ENCODE measurements at regions not wholly inside any gene's neighbourhood (a gene's known extent, or its start where the extent isn't known, plus 50 kb on each side); places are given as distances from the start of the nearest gene placed in this dataset.

DNA sequence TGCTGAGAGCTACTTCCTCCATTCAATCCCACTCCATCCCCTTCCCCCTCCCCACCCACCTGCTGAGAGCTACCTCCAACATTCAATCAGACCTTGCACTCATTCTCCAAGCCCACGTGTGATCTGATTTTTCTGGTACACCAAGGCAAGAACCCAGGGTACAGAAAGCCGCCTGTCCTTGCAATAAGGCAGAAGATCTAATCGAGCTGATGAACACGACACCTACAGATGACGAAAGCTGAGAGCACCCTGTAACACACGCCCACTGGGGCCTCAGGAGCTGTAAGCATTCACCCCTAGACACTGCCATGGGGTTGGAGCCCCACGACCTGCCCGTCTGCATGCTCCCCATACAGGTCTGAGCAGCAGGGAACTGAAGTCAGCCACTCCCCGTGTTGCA is 58.3 kb downstream of the TRIML1 start:
- DNase-seq (ENCODE audit: low read depth) = no peak

DNA sequence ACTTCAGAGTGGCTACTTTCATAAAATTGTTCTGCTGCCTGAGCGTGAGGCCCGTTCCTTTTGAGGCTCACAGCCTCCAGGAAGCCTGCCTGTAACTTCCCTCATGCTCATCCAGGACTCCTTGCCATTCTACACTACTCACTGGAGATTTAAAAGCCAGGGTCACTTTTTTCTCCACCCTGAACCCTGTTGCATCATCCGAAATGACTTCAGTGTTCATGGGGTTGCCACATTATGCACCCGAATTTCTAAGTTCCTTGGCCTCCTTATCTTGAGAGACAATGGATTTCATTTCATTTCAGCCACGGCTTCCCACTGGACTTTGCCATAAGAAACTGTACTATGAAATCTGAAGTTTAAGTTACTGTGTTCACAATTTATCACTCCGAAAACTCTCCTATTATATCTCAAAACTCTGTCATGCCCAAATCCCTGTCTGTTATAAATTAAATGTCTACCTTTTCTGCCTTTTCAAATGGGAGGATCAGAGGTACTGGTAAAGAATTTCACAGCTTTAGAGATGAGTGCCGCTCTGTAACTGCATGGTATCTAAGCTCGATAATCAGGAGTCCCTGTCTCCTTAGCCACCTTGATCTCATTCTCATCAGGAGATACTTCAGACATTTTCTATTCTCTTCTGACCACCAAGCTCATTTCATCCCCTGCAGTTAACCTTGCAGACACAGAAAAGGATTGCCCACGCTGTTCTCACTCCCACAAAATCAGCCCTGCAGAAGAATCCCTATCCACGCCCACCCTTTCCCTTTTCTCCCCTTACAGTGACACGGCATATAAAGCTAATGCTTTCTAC is 59.9 kb downstream of the TRIML1 start:
- DNase-seq (ENCODE audit: low read depth) = no peak

DNA sequence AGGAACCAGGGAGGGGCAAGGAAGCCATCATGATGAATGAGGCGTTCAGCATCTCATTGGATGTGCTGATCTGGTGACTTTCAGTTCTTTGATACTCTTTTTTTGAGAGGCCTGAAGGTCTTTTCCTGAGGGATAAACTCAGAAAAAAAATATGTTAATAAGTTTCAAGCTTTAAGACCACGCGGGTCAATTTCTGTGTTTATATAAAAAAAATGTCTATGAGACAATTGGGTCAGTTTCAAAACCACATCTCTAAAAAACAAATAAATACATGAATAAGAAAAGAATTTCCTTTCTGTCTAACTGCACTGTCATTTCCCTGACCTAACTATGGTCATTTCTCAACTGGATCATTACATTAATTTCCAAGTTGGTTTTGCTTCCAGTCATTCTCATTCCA is 62.6 kb downstream of the TRIML1 start:
- DNase-seq (ENCODE audit: low read depth) = no peak

DNA sequence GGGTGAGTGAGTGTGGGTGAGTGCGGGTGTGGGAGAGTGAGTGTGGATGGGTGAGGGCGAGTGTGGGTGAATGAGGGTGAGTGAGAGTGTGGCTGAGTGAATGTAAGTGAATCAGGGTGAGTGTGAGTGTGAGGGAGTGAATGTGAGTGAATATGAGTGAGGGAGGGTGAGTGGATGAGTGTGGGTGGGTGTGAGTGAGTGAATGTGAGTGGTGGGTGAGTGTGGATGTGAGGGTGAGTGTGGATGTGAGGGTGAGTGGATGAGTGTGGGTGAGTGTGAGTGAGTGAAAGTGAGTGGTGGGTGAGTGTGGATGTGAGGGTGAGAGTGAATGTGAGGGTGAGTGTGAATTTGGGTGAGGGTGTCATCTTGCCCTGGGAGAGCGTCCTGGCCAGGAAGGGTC is 67.5 kb downstream of the TRIML1 start:
- DNase-seq (ENCODE audit: low read depth) = no peak

DNA sequence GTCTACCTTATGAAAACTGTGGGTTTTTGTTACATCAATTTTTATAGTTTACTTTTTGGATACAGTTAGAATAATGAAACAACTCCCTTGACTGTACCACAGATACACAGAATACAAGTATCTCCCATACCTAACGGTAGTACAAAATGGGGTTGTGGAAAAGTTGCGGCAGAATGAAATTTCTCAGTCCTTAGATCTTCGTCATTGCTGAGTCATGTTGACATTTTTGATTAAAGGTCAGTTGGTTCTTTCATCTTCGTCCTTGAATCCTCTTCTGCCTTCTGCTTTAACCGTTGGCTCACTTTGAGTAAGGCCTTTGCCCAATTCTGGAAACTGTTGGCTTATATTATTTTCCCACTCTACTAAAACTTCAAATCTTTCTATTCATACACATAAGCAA is 75.6 kb downstream of the TRIML1 start:
- DNase-seq (ENCODE audit: low read depth) = no peak

DNA sequence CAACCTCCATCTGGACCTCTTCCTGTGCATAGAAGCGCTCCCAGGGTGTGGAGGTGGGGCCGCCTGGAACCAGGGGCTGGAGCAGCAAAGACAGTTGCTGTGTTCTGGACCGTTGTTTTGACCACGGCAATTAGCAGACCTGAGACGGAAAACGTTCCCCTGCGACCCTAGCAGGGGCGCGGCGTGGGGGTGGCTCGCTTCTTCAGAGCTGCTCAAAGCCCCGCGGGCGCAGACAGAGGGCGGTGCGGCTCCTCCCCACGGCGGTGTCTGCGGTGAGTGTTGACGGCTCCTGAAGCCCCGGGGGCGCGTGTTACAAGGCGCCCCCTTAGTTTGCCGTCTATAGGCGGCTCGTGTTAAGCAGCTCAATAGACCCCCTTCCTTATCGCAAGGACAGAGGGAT is 79.2 kb downstream of the TRIML1 start:
- DNase-seq (ENCODE audit: low read depth) = no peak

DNA sequence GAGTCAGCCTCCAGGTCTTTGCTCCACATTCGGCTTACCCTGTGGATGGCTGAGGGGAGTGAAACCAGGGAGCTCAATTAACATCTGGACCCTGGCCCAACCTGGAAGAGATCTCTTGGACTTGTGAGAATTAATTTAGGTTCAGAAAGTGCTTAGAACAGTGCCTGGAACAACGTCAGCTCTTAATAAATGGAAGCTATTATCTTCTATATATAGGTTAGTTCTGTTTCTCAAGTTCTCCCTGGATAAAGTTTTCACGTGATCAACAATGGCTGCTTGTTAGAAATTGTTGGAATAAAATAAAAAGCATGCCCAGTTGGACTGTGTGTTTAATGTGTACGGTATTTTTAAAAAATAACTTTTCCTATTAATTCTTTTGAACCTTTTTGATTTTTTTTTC is 80.8 kb downstream of the TRIML1 start:
- DNase-seq (ENCODE audit: low read depth) = no peak

DNA sequence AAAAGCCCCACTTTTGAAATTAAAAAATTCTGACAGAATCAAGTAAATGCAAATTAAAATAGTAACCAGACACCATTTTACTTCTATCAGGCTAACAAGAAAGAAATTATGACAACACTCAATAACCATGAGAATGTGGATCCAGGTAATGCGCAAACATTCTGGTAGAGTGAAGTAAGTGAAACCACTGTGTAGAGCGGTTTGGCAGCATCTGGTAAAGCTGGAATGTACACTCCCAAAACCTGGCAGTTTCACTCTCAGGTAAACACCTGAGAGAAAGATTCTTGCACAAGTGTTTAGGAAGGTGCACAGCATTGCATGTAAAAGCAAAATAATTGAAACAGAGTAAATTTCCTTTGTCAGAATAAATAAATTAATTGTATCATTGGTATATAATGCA is 81.8 kb downstream of the TRIML1 start:
- no peak for DNase-seq (ENCODE audit: low read depth)

DNA sequence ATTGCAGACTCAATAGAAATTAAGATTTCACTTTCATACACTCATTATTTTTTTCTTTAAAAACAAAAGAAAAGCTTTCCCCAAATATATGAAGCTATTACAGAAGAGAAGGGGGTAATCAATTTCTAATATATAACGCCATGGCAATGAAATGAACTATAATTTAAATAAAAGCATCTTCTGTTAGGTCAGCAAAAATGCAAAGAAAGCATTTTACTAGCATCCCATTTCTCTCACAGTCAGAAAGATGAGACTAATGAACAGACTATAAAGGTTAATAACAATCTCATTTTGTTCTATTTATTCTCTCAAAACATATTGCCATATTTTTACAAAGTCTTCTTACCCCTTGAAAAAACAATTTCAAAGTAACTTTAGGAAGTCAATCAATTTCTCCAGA is 89.0 kb downstream of the TRIML1 start:
- no peak for DNase-seq (ENCODE audit: low read depth)

DNA sequence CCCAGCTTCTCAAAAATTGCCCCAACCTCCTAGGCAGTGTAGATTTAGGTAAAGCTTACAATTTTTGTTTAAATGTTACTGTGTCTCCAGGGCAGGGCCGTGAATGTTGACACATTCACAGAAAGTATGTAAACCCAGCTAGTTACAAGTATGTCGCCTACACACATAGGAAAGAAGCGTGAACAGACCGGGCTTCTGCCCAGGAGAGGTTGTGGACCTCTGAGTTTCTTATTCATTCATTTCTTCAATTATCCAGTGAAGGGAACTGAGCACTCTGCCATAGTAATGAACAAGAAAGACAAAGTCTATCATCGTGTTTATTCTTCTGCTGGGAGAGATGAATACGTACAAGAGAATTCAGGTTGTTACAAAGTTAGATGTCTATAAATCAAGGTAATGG is 93.2 kb downstream of the TRIML1 start:
- no peak for DNase-seq (ENCODE audit: low read depth)

DNA sequence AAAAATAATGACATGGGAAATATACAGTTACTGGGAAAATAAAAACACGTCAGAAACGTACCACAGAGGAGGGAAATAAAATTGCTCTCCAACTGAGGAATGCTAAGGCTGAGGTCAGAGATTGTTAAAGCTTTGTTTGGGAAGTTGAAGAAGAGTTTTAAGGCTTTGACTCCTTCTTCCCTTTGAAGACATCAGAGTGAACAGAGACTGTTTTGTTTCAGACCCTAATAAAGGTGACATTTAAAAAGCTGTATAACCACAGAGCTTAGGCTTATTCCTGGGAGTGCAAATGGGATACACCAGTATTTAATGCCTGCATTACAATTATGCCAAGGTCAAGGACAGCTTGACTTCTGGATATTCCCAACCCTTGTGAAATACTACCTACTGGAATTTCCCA is 102.8 kb downstream of the TRIML1 start:
- DNase-seq (ENCODE audit: low read depth) = no peak

DNA sequence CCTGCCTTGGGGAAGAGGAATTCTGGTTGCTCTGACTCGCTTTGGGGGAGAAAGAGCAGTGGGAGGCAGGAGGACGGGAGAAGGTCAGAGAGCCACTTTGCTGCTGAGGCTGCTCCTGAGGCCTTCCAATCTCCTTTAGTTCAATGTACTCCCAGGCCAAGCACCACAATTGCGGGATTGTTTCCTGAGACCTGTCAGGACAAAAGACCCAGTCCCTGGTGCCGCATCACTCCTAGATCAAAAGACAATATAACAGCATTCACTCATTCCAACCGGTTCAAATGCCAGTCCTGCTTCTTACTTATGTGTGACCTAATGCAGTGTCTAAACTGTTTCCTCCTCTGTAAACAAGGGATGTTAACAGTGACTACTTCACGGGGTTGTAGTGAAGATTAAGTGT is 106.4 kb downstream of the TRIML1 start:
- no peak for DNase-seq (ENCODE audit: low read depth)

DNA sequence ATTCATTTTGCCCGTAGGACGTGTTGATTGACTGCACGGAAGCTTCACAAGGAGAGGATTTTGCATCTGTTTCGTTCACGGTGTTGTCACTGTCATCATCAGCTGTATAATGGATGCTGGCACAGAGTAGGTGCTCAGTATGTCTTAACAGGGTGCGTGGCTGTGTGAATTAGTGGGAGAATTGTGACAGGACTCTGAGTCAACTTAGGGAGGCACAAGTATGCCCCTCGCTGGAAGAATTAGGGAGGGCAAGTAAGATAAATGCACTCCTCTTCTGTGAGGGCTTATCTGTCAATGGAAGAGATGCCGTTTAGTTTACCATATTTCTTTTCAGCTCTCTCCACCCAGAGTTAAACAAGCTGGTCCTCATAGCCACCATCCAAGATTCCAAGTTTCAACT is 107.2 kb downstream of the TRIML1 start:
- DNase-seq (ENCODE audit: low read depth) = no peak

DNA sequence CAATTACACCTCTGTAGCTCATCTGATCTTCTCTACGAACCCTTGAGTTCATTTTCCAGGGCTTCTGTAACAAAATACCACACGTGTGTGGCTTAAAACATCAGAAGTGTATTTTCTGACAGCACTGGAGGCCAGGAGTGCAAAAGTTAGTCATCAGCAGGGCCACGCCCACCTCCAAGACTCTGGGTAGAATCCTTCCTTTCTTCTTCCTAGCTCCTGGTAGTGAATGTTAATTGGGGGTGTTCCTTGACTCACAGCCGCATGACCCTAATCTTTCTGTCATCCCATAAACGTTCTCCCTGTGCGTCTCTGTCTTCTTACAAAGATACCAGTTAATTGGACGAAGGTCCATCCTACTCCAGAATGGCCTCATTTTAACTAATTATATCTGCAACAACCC is 115.0 kb downstream of the TRIML1 start:
- DNase-seq (ENCODE audit: low read depth) = no peak

DNA sequence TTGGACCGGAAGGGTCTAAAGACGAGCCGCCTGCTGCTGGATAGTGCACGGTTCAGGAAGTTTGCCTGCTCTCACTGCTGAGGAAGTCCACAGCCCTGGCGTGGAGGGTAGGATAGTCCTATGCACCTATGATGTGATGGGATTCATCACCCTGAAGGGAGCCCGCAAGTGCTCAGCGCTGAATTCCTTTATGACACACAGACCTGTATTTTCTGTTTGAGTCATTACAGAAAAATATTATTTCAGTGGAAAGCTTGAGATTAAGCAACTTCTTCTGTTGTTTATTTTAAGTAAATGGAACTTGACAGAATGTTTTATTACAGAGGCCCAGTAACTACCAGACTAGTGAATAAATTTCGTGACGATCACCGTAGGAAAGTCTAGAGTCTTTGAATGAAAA is 123.2 kb downstream of the TRIML1 start:
- DNase-seq (ENCODE audit: low read depth) = no peak

DNA sequence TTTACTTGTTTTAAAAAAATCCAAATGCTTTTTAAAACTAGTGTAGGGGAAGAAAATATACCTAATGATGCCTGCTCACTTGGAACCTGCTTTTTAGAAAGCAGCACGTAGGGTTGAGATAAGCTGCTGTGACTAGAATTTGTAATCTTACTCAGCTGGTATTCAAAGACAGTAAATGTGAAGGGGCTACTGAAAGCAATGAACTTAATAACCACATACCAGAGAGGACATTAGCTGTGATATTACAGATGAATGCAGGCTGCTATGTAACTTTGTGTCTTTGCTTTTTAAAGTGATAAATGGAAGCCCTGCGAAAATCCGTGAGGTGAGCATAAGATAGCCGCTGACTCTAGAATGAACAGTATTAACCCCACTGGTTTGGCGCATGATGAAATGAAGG is 124.1 kb downstream of the TRIML1 start:
- no peak for DNase-seq (ENCODE audit: low read depth)

DNA sequence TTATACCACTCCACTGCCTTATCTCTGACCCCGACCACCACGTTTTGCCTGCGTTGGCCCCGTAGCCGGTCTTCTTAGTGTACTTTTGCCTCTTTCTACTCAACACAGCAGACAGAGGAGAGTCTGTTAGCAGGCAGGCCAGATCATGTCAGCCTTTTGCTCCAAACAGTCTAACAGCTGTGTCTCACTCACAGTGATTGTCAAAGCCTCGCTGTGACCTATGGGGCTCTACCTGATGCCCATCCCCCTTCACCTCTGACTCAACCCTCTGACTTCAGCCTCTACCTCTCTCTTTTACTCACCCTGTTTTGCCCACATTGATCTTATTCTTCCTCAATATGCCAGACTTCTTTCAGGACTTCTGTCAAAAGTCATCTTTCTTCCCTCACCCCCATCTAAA is 127.1 kb downstream of the TRIML1 start:
- DNase-seq (ENCODE audit: low read depth) = no peak

DNA sequence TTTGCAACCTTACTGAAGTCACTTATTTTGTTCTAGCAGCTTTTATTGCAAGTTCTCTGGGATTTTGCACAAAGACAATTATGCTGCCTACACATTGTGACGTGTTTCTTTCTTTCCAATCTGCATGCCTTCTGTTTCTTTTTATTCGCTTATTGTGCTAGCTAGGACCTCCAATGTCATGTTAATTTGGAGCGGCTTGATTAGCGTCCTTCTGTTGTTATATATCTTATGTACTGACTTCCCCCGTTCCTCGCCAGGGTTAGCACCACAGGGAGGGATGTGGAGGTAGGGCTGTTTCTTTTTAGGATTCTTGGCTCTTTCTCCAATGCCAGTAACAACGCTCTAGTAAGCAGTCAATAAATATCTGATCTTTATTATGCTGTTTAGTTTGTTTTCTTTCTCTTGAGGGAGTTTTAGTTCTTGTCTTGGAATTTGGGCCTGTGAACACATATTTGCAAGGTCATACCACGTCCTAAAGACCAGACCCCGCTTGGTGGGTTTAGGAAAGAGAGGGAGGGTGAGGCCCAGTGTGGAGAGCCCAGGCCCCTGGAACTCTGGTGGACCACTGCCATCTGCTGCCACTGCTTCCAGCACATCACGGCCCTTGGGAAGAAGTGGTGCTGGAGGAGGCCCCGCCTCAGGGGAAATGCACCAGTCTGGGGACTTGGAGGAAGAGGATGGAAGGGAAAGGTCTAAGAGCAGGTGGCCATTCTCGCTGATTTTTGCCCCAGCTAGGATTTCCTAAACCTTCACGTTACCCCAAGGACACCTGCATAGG is 129.1 kb downstream of the TRIML1 start:
- no peak for DNase-seq (ENCODE audit: low read depth)

DNA sequence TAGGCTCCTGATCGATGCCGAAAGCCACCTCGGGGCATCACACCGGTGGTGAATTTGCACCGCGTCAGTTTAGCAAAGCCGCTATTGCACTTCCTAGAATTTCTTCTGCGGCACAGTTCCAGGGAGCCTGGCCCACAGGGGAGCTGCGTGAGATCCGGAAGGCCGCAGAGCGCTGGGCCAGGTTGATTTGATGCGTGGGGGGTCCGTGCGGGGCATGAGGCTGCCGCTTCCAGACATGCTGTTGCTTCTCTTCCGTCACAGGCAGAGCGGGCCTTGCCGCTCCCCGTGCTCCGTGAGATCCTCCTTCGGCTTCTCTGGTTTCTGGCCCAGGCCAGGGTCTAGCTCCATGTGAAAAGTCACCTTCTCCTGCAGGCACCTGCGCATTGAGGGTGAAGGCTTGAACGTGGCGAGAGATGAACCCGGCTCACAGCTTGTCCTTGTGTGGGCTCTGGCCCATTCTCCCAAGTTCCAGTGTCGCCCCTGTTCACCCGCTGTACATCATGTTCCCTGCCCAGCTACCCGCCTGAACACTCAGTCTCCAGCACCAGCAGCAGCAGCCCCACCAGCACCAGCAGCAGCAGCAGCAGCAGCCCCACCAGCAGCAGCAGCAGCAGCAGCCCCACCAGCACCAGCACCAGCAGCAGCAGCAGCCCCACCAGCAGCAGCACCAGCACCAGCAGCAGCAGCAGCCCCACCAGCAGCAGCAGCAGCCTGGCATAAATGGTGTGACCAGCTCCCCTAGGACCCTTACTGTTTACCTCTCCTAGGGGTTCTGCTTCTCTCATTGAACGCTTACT is 131.2 kb downstream of the TRIML1 start:
- DNase-seq (ENCODE audit: low read depth) = no peak

DNA sequence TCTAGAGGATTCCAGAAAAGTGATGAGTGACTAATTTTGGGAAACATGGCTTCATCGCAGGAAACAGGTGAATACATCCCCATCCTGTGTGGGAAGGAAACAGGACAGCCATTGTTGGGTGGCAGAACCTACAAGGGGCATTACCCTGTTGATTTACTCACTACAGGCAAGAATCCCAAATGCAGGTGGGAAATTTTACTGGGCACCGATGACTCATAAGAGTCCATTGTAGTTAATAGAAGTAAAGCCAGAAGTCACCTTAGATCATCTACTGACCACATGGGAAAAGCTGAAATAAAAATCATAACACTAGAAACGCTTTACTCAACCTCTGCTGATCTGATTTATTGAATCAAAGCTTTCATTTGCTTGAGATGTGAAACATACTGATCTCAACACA is 136.4 kb downstream of the TRIML1 start:
- DNase-seq (ENCODE audit: low read depth) = no peak

DNA sequence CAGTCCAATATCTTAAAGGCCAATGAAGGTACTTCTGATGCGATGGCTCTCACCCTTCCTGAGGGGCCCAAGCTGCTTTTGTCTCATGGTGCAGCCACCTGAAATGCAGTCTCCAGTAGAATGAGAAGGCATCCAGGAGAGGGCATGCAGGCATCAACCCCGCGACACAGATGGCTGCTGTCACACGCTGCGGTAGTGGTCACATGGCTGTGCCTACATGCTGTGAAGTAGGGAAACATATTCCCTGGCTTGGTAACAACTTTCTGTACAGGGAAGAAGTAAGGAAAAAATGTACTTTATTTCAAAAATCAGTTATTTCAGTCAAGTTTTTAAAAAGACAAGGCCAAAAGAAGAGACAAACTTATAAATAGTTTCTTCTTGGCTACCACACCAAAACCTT is 139.9 kb downstream of the TRIML1 start:
- DNase-seq (ENCODE audit: low read depth) = no peak

DNA sequence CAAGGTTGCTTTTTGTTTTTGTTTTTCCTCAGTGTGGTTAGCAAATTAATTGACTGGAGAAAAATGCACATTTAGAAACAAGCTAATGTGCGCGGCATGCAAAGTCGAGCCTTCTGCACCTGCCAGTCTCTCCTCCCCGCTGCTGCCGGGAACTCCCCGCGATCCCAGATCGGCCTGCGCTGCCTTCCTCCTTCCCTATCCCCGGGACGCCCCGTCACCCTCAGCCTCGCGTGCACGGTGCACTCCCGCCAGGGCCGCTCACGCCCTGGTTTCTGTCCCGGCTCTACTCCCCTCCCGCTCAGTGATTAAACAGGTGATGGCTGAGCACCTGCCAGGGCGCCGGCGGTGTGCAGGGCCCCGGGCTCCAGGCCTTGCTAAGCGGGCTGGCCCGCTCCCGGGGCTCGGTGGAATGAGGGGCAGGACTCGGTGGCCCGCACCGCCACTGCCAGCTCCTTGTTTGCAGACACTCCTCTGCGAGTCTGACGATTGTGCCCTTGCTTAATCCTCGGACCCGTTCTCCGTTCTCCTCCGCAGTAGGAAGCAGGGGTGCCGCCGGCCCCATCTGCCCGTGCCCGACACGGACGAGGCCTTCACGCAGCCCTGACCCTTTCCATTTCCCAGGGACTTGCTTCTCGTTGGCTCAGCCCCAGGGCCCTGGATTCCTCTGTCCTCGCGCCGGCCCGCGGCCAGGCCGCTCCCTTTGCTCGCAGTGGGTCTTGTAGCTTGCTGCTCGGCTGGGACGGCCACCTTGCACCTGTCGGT is 143.4 kb downstream of the TRIML1 start:
- DNase-seq (ENCODE audit: low read depth) = no peak
